CD4-positive, alpha-beta T cell (primary cell): ENCODE measurements at regions not wholly inside any gene's neighbourhood (a gene's known extent, or its start where the extent isn't known, plus 50 kb on each side); places are given as distances from the start of the nearest gene placed in this dataset.

Experiments
- ATAC-seq: fragments of 200-7000 bp; cut with Tn5 transposase; one replicate; pipeline ENCODE4 v1.10.0; 2022; ENCODE audit warnings: mild to moderate bottlenecking; ENCODE audit not compliant: poor library complexity
- CTCF ChIA-PET: fragments of 350-600 bp; sonication (Branson Sonifier 250); formaldehyde crosslinking; loops from one replicate; lab custom pipeline; 2021; ENCODE audit warnings: antibody characterized with exemption, inconsistent platforms; lab: Charles Lee
- POLR2A ChIA-PET: fragments of 350-600 bp; sonication (Branson Sonifier 250); formaldehyde crosslinking; loops from one replicate; lab custom pipeline; 2021; ENCODE audit warnings: antibody characterized with exemption, inconsistent platforms; lab: Charles Lee
- DNase-seq, 14 experiments: peaks; one replicate each; pipeline ENCODE4 v3.0.0-alpha.2; 2013 to 2020; ENCODE audit warnings: mixed read lengths in 2 of 14
- H3K27ac ChIP-seq, 2 donors: one replicate each; pipeline versions ENCODE4 v1.5.1 to v1.7.0; 2013; ENCODE audit warnings: low read length in 2 of 2, low read depth in 1 of 2, mild to moderate bottlenecking in 1 of 2
- H3K27me3 ChIP-seq, 2 experiments: 1 replicate in 1 of 2; 2 replicates in 1 of 2; pipeline versions ENCODE4 v1.6.1 to v1.7.0; 2013; ENCODE audit warnings: low read length in 2 of 2, control low read depth in 1 of 2, mild to moderate bottlenecking in 1 of 2, moderate library complexity in 1 of 2; ENCODE audit not compliant: insufficient read depth in 2 of 2, control insufficient read depth in 1 of 2
- H3K36me3 ChIP-seq: one replicate; pipeline ENCODE4 v1.6.1; 2013; ENCODE audit warnings: low read length, control low read depth; ENCODE audit not compliant: insufficient read depth
- H3K4me1 ChIP-seq: one replicate; pipeline ENCODE4 v1.6.1; 2013; ENCODE audit warnings: low read length, control low read depth; ENCODE audit not compliant: insufficient read depth
- H3K4me3 ChIP-seq: one replicate; pipeline ENCODE4 v1.5.1; 2013; ENCODE audit warnings: mild to moderate bottlenecking, low read length, moderate library complexity
- H3K9me3 ChIP-seq, 2 experiments: 1 replicate in 1 of 2; 2 replicates in 1 of 2; pipeline versions ENCODE4 v1.6.1 to v1.7.0; 2013; ENCODE audit warnings: low read length in 2 of 2, mild to moderate bottlenecking in 2 of 2, control low read depth in 1 of 2, moderate library complexity in 1 of 2; ENCODE audit not compliant: control insufficient read depth in 1 of 2, insufficient read depth in 1 of 2
- H3K27ac Mint-ChIP-seq: one replicate; pipeline ENCODE4 v1.8.0; 2020; ENCODE audit warnings: mixed read lengths
- H3K27me3 Mint-ChIP-seq: one replicate; pipeline ENCODE4 v1.8.0; 2021; ENCODE audit warnings: mixed read lengths
- H3K36me3 Mint-ChIP-seq: one replicate; pipeline ENCODE4 v1.8.0; 2021; ENCODE audit warnings: low read depth, mixed read lengths
- H3K4me1 Mint-ChIP-seq: one replicate; pipeline ENCODE4 v1.8.0; 2021; ENCODE audit warnings: low read depth, mixed read lengths
- H3K4me3 Mint-ChIP-seq: one replicate; pipeline ENCODE4 v1.8.0; 2020; ENCODE audit warnings: mild to moderate bottlenecking, mixed read lengths
- H3K9me3 Mint-ChIP-seq: one replicate; pipeline ENCODE4 v1.8.0; 2020; ENCODE audit warnings: mixed read lengths
- CTCF ChIP-seq: fragments of 200-600 bp; IDR thresholded peaks from one replicate; pipeline ENCODE4 v1.8.0; 2022; ENCODE audit warnings: antibody characterized with exemption, mild to moderate bottlenecking
- intact Hi-C, 2 experiments: fragments of 100-400 bp; cut with DNase I in 1 of 2; cut with micrococcal nuclease in 1 of 2; formaldehyde crosslinking; loops; one replicate each; pipeline versions ENCODE4 v1.15.1 to v1.9.0; 2023 to 2025; cut with DNase I, micrococcal nuclease

- Mint-ChIP-seq H3K27me3 (no peaks in the 10 kb centered on the region), H3K4me3 (no peak overlapping the region), H3K27ac (no peak overlapping the region), H3K9me3 (no peaks in the 10 kb centered on the region), H3K4me1 (peaks cover 14% of the 10 kb centered on the region), H3K36me3 (no peaks in the 10 kb centered on the region)
- no peak for DNase-seq
- POLR2A ChIA-PET: no interaction called here
- H3K27ac ChIP-seq: no peak overlapping the region
- H3K27me3 ChIP-seq: no peaks in the 10 kb centered on the region
- H3K4me1 ChIP-seq: no peaks in the 10 kb centered on the region
- CTCF ChIA-PET: no interaction called here
- intact Hi-C loops: loop anchor here in 1 of 2 experiments (10.0 kb wide), 1 partner anchor 327 kb away; the partner anchor contains the start of gene SOX4
- H3K4me3 ChIP-seq: no peak overlapping the region
- no peaks in the 10 kb centered on the region for H3K36me3 ChIP-seq
- no peak for TF ChIP-seq CTCF
- no peaks in the 10 kb centered on the region for H3K9me3 ChIP-seq
- no peak for ATAC-seq
These were observed 328.5 kb downstream of the SOX4 start for GRCh38 chr6:21922086-21922485.

- H3K27ac Mint-ChIP-seq: no peak overlapping the region
- H3K9me3 Mint-ChIP-seq: no peaks in the 10 kb centered on the region
- no peaks in the 10 kb centered on the region for H3K36me3 ChIP-seq
- ATAC-seq (no peak), DNase-seq (no peak)
- H3K9me3 ChIP-seq: no peaks in the 10 kb centered on the region
- no peaks in the 10 kb centered on the region for H3K27me3 Mint-ChIP-seq
- H3K27ac ChIP-seq: no peak overlapping the region
- H3K27me3 ChIP-seq: no peaks in the 10 kb centered on the region
- ChIA-PET POLR2A (no interaction called here), CTCF (no interaction called here)
- intact Hi-C loops: loop anchor here in 1 of 2 experiments (10.0 kb wide), 1 partner anchor 329 kb away; the partner anchor contains the start of gene SOX4
- no peak overlapping the region for H3K4me3 Mint-ChIP-seq
- TF ChIP-seq CTCF: no peak
- no peak overlapping the region for H3K4me3 ChIP-seq
- no peaks in the 10 kb centered on the region for H3K4me1 ChIP-seq
- peaks cover 17% of the 10 kb centered on the region for H3K4me1 Mint-ChIP-seq
- H3K36me3 Mint-ChIP-seq: no peaks in the 10 kb centered on the region
These were observed 330.5 kb downstream of the SOX4 start for GRCh38 chr6:21924002-21924401.

- Histone ChIP-seq H3K4me3 (no peak overlapping the region), H3K27me3 (no peaks in the 10 kb centered on the region), H3K4me1 (no peaks in the 10 kb centered on the region), H3K27ac (no peak overlapping the region), H3K36me3 (no peaks in the 10 kb centered on the region), H3K9me3 (no peaks in the 10 kb centered on the region)
- Mint-ChIP-seq H3K9me3 (peaks cover 2% of the 10 kb centered on the region), H3K36me3 (no peaks in the 10 kb centered on the region), H3K27ac (no peak overlapping the region), H3K27me3 (no peaks in the 10 kb centered on the region), H3K4me3 (no peak overlapping the region), H3K4me1 (peaks cover 17% of the 10 kb centered on the region)
- POLR2A ChIA-PET: no interaction called here
- ATAC-seq (no peak), DNase-seq (no peak)
- TF ChIP-seq CTCF: no peak
- CTCF ChIA-PET: no interaction called here
- intact Hi-C loops: loop anchor here in 1 of 2 experiments (10.0 kb wide), 1 partner anchor 334 kb away; the partner anchor contains the start of gene SOX4
These were observed 335.3 kb downstream of the SOX4 start for GRCh38 chr6:21928827-21929226.
